IMR-90 (cell line): ENCODE measurements at regions not wholly inside any gene's neighbourhood (a gene's known extent, or its start where the extent isn't known, plus 50 kb on each side); places are given as distances from the start of the nearest gene placed in this dataset.
A peak's percentile ranks its signal among the peaks of the same experiment; 100 is the strongest.

Experiments
- CTCF ChIP-seq: conservative IDR thresholded peaks from 2 replicates; pipeline ENCODE4 v1.5.1; 2012; ENCODE audit warnings: mild to moderate bottlenecking, low read depth, low read length, improper control_type of control experiment
- MXI1 ChIP-seq: IDR thresholded peaks from 2 replicates; pipeline ENCODE4 v1.6.1; 2012; ENCODE audit warnings: low read depth, mild to moderate bottlenecking, low read length, moderate library complexity, borderline replicate concordance
- POLR2A ChIP-seq: IDR thresholded peaks from 2 replicates; pipeline ENCODE4 v1.6.1; 2012; ENCODE audit warnings: mild to moderate bottlenecking, low read depth, low read length

- TF ChIP-seq CTCF (peak; percentile 89), MXI1 (no peak), POLR2A (0 out of 2 replicates have a peak, but pooled peaks have one; percentile 25)
Observed at GRCh38 chr13:39144941-39145533, 106.8 kb downstream of the NHLRC3 start.
